ENCODE measurements at regions not wholly inside any gene's neighbourhood (a gene's known extent, or its start where the extent isn't known, plus 50 kb on each side); places are given as distances from the start of the nearest gene placed in this dataset.

DNA sequence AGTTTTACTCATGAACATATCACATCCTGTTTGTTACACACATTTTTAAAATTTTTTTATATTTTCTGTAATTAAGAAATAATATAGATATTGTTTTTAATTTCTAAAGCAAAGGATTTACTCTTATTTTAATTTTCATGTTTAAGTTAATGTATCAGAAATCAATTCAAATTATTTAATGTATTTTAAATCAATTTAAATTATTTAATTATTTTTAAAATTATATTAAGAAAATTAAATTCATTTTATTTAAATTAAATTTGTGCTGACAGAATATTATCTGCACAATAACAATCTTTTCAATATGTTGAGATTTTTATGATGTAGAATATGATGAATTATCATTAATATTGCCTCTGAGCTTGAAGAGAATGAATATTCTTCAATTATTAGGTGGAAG lies 681.2 kb upstream of the ALCAM start:
- CTCF ChIA-PET = no interaction called here
- no peak overlapping the region for H3K27ac Mint-ChIP-seq (ENCODE audit: unreplicated experiment)
- POLR2A ChIA-PET = no interaction called here
- H3K4me1 Mint-ChIP-seq (ENCODE audit: low read depth, unreplicated experiment) = no peaks in the 10 kb centered on the region
- no peaks in the 10 kb centered on the region for H3K36me3 ChIP-seq (ENCODE audit: control insufficient read depth, insufficient read depth, low read length)
- no peaks in the 10 kb centered on the region for H3K27me3 ChIP-seq (replicated peaks; ENCODE audit: control insufficient read depth, insufficient read depth, low read length)
- TF ChIP-seq, protein P1, sequence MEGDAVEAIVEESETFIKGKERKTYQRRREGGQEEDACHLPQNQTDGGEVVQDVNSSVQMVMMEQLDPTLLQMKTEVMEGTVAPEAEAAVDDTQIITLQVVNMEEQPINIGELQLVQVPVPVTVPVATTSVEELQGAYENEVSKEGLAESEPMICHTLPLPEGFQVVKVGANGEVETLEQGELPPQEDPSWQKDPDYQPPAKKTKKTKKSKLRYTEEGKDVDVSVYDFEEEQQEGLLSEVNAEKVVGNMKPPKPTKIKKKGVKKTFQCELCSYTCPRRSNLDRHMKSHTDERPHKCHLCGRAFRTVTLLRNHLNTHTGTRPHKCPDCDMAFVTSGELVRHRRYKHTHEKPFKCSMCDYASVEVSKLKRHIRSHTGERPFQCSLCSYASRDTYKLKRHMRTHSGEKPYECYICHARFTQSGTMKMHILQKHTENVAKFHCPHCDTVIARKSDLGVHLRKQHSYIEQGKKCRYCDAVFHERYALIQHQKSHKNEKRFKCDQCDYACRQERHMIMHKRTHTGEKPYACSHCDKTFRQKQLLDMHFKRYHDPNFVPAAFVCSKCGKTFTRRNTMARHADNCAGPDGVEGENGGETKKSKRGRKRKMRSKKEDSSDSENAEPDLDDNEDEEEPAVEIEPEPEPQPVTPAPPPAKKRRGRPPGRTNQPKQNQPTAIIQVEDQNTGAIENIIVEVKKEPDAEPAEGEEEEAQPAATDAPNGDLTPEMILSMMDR (IDR thresholded peaks at IDR 0.05; ENCODE audit: insufficient read depth in 1 of 2, low read depth in 1 of 2, low read length in 1 of 2, severe bottlenecking in 1 of 2, unreplicated experiment in 1 of 2) = no peak
- DNase-seq = no peak
- no peak overlapping the region for H3K4me3 ChIP-seq (ENCODE audit: low read depth, low read length)
- H3K9me3 Mint-ChIP-seq (ENCODE audit: unreplicated experiment) = no peaks in the 10 kb centered on the region
- no peak overlapping the region for H3K4me3 Mint-ChIP-seq (ENCODE audit: unreplicated experiment)
- no peaks in the 10 kb centered on the region for H3K36me3 Mint-ChIP-seq (ENCODE audit: insufficient read depth, unreplicated experiment)
- H3K27me3 Mint-ChIP-seq (ENCODE audit: insufficient read depth, unreplicated experiment) = no peaks in the 10 kb centered on the region
- no peaks in the 10 kb centered on the region for H3K9me3 ChIP-seq
- no peaks in the 10 kb centered on the region for H3K4me1 ChIP-seq
- intact Hi-C loops (cut with micrococcal nuclease; ENCODE audit: unreplicated experiment) = no loop called here
- BruUV-seq (replicated peaks) = no TSS peak

DNA sequence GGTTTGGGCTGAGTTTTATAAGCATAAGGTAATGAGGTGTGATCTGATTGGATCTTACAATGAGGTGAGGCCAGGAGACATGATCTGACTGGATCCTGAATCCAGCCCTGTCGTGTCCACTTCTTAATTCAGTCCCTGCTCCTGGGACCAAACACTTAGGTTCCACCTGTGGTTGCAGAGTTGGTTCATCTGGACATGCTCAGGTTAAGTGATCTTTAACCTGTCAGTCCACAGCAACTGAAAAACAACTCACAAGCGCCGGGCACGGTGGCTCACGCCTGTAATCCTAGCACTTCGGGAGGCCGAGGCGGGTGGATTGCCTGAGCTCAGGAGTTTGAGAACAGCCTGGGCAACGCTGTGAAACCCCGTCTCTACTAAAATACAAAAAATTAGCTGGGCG lies 679.3 kb upstream of the ALCAM start:
- no peaks in the 10 kb centered on the region for H3K4me1 Mint-ChIP-seq (ENCODE audit: low read depth, unreplicated experiment)
- no peaks in the 10 kb centered on the region for H3K27me3 ChIP-seq (replicated peaks; ENCODE audit: control insufficient read depth, insufficient read depth, low read length)
- H3K9me3 ChIP-seq = no peaks in the 10 kb centered on the region
- no peak overlapping the region for H3K4me3 ChIP-seq (ENCODE audit: low read depth, low read length)
- BruUV-seq (replicated peaks) = no TSS peak
- CTCF ChIA-PET = no interaction called here
- H3K27ac Mint-ChIP-seq (ENCODE audit: unreplicated experiment) = no peak overlapping the region
- no peaks in the 10 kb centered on the region for H3K27me3 Mint-ChIP-seq (ENCODE audit: insufficient read depth, unreplicated experiment)
- no peak for DNase-seq
- POLR2A ChIA-PET = no interaction called here
- TF ChIP-seq, protein P1 (IDR thresholded peaks at IDR 0.05; ENCODE audit: insufficient read depth in 1 of 2, low read depth in 1 of 2, low read length in 1 of 2, severe bottlenecking in 1 of 2, unreplicated experiment in 1 of 2) = no peak
- intact Hi-C loops (cut with micrococcal nuclease; ENCODE audit: unreplicated experiment) = no loop called here
- no peaks in the 10 kb centered on the region for H3K36me3 ChIP-seq (ENCODE audit: control insufficient read depth, insufficient read depth, low read length)
- no peaks in the 10 kb centered on the region for H3K9me3 Mint-ChIP-seq (ENCODE audit: unreplicated experiment)
- H3K4me3 Mint-ChIP-seq (ENCODE audit: unreplicated experiment) = no peak overlapping the region
- no peaks in the 10 kb centered on the region for H3K4me1 ChIP-seq
- no peaks in the 10 kb centered on the region for H3K36me3 Mint-ChIP-seq (ENCODE audit: insufficient read depth, unreplicated experiment)

DNA sequence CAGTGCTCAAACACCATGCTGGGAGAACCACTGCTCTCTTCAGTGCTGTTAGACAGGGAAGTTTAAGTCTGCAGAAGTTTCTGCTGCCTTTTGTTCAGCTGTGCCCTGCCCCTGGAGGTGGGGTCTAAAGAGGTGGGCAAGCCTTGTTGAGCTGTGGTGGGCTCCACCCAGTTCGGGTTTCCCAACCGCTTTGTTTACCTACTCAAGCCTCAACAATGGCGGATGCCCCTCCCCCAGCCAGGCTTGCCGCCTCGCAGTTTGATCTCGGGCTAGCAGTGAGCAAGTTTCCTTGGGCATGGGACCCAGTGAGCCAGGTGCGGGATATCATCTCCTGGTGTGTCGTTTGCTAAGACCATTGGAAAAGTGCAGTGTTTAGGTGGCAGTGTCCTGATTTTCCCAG lies 670.2 kb upstream of the ALCAM start:
- Histone ChIP-seq H3K27me3 (replicated peaks; ENCODE audit: control insufficient read depth, insufficient read depth, low read length) (no peaks in the 10 kb centered on the region), H3K4me1 (no peaks in the 10 kb centered on the region), H3K36me3 (ENCODE audit: control insufficient read depth, insufficient read depth, low read length) (no peaks in the 10 kb centered on the region), H3K9me3 (no peaks in the 10 kb centered on the region), H3K4me3 (ENCODE audit: low read depth, low read length) (no peak overlapping the region)
- BruUV-seq (replicated peaks) = no TSS peak
- POLR2A ChIA-PET = no interaction called here
- Mint-ChIP-seq H3K27me3 (ENCODE audit: insufficient read depth, unreplicated experiment) (no peaks in the 10 kb centered on the region), H3K4me1 (ENCODE audit: low read depth, unreplicated experiment) (no peaks in the 10 kb centered on the region), H3K4me3 (ENCODE audit: unreplicated experiment) (no peak overlapping the region), H3K27ac (ENCODE audit: unreplicated experiment) (no peak overlapping the region), H3K36me3 (ENCODE audit: insufficient read depth, unreplicated experiment) (no peaks in the 10 kb centered on the region), H3K9me3 (ENCODE audit: unreplicated experiment) (no peaks in the 10 kb centered on the region)
- CTCF ChIA-PET = no interaction called here
- intact Hi-C loops (cut with micrococcal nuclease; ENCODE audit: unreplicated experiment) = no loop called here
- DNase-seq = no peak
- TF ChIP-seq, protein P1 (IDR thresholded peaks at IDR 0.05; ENCODE audit: insufficient read depth in 1 of 2, low read depth in 1 of 2, low read length in 1 of 2, severe bottlenecking in 1 of 2, unreplicated experiment in 1 of 2) = no peak

Data from Caco-2 (cell line).